SKM-1 (cell line): ENCODE measurements at regions not wholly inside any gene's neighbourhood (a gene's known extent, or its start where the extent isn't known, plus 50 kb on each side); places are given as distances from the start of the nearest gene placed in this dataset.

Source experiments
- DNase-seq: peaks from one replicate; lab custom pipeline; 2025; ENCODE audit not compliant: unreplicated experiment; lab: John Stamatoyannopoulos, UW

GRCh38 chr5:160508780-160509361, 87.2 kb downstream of the PTTG1 start:
- peak; percentile 84 for DNase-seq

GRCh38 chr5:160511280-160511929, 89.8 kb downstream of the PTTG1 start:
- no peak for DNase-seq
